ENCODE measurements at regions not wholly inside any gene's neighbourhood (a gene's known extent, or its start where the extent isn't known, plus 50 kb on each side); places are given as distances from the start of the nearest gene placed in this dataset.

DNA sequence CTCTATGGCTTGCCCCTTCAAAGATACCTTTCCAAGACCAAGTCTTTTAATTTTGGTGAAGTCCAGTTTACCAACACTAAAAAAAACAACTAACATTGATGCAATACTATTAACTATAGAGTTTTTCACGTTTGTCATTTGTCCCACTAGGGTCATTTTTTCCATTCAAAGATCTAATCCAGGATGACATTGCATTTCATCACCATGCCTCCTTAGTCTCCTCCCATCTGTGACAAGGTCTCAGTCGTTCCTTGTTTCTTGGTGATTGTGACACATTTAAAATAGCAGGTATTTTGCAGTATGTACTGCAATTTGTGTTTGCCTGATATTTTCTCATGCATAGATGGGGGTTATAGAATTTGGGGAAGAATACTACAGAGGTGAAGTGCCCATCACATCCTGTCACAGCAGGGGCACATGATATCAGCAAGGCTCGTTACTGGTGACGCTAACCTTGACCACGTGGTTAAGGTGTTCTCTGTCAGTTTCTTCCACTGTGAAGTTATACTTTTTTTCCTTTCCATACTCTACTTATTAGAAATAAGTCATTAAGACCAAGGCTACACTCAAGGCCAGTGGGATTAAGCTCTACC is 799.2 kb upstream of the RAB6C start:
- H4K20me1 ChIP-seq (ENCODE audit: control insufficient read depth, extremely low read depth, insufficient read depth, low read length): no peaks in the 10 kb centered on the region
- no peaks in the 10 kb centered on the region for H3K79me2 ChIP-seq (ENCODE audit: control insufficient read depth, insufficient read depth, low read length)
- H3K4me1 ChIP-seq (ENCODE audit: control insufficient read depth, extremely low read depth, insufficient read depth, low read length): peaks cover 7% of the 10 kb centered on the region
- no peaks in the 10 kb centered on the region for H3K27me3 ChIP-seq (ENCODE audit: control insufficient read depth, extremely low read depth, insufficient read depth, low read length)
- no peak overlapping the region for H3K4me3 ChIP-seq (ENCODE audit: control insufficient read depth in 2 of 3, extremely low read depth in 1 of 3, insufficient read depth in 2 of 3, low read depth in 1 of 3, low read length in 3 of 3)
- DNase-seq (ENCODE audit: low read depth, low spot score) (no peak), FAIRE-seq (no peak)
- no peak overlapping the region for H3K9ac ChIP-seq (ENCODE audit: control insufficient read depth, extremely low read depth, insufficient read depth, low read length)
- no peak overlapping the region for H3K27ac ChIP-seq (ENCODE audit: control insufficient read depth, insufficient read depth, low read length)
- TF ChIP-seq EZH2 (IDR thresholded peaks at IDR 0.05; ENCODE audit: low read length): no peak
- TF ChIP-seq, protein P1, sequence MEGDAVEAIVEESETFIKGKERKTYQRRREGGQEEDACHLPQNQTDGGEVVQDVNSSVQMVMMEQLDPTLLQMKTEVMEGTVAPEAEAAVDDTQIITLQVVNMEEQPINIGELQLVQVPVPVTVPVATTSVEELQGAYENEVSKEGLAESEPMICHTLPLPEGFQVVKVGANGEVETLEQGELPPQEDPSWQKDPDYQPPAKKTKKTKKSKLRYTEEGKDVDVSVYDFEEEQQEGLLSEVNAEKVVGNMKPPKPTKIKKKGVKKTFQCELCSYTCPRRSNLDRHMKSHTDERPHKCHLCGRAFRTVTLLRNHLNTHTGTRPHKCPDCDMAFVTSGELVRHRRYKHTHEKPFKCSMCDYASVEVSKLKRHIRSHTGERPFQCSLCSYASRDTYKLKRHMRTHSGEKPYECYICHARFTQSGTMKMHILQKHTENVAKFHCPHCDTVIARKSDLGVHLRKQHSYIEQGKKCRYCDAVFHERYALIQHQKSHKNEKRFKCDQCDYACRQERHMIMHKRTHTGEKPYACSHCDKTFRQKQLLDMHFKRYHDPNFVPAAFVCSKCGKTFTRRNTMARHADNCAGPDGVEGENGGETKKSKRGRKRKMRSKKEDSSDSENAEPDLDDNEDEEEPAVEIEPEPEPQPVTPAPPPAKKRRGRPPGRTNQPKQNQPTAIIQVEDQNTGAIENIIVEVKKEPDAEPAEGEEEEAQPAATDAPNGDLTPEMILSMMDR (optimal IDR thresholded peaks at IDR 0.05 in 1 of 3, IDR thresholded peaks at IDR 0.05 in 1 of 3, conservative IDR thresholded peaks at IDR 0.05 in 1 of 3; ENCODE audit: extremely low read depth in 1 of 3, insufficient read depth in 2 of 3, low read length in 3 of 3): no peak
- no peak overlapping the region for H2AFZ ChIP-seq (ENCODE audit: control insufficient read depth, low read length)
- no peaks in the 10 kb centered on the region for H3K9me1 ChIP-seq (ENCODE audit: control insufficient read depth, extremely low read depth, insufficient read depth, low read length)
- dilution Hi-C loops (cut with MboI; ENCODE audit: extremely low pct_ligation_motif_present, low sequenced_read_pairs): no loop called here
- no peaks in the 10 kb centered on the region for H3K36me3 ChIP-seq (ENCODE audit: control insufficient read depth in 2 of 2, extremely low read depth in 1 of 2, insufficient read depth in 2 of 2, low read length in 2 of 2)
- H3K4me2 ChIP-seq (ENCODE audit: control insufficient read depth, extremely low read depth, insufficient read depth, low read depth, low read length): no peak overlapping the region
- no peaks in the 10 kb centered on the region for H3K9me3 ChIP-seq (ENCODE audit: control insufficient read depth, low read depth, low read length)

DNA sequence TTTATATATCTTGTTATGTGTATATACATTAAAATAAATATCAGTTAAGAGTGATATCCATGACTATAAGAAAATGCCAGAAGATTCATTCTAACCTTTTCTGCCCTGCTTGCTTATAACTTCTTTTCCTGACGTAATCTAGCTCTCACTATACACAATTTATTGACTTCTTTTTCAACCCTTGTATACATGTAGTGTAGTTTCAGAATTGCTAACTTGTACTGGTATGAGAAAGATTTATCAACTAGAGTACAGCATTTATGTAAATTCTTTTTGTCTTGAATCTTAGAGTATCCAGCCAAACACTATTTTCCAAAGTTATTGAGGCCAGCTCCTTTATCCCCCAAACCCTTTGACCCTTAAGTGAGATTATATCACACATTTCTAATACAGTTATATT is 798.0 kb upstream of the RAB6C start:
- Histone ChIP-seq H3K79me2 (ENCODE audit: control insufficient read depth, insufficient read depth, low read length) (no peaks in the 10 kb centered on the region), H4K20me1 (ENCODE audit: control insufficient read depth, extremely low read depth, insufficient read depth, low read length) (no peaks in the 10 kb centered on the region), H3K36me3 (ENCODE audit: control insufficient read depth in 2 of 2, extremely low read depth in 1 of 2, insufficient read depth in 2 of 2, low read length in 2 of 2) (no peaks in the 10 kb centered on the region), H3K4me1 (ENCODE audit: control insufficient read depth, extremely low read depth, insufficient read depth, low read length) (peaks cover 7% of the 10 kb centered on the region), H3K9me1 (ENCODE audit: control insufficient read depth, extremely low read depth, insufficient read depth, low read length) (no peaks in the 10 kb centered on the region), H2AFZ (ENCODE audit: control insufficient read depth, low read length) (no peak overlapping the region), H3K27me3 (ENCODE audit: control insufficient read depth, extremely low read depth, insufficient read depth, low read length) (no peaks in the 10 kb centered on the region), H3K9me3 (ENCODE audit: control insufficient read depth, low read depth, low read length) (no peaks in the 10 kb centered on the region), H3K27ac (ENCODE audit: control insufficient read depth, insufficient read depth, low read length) (no peak overlapping the region), H3K9ac (ENCODE audit: control insufficient read depth, extremely low read depth, insufficient read depth, low read length) (no peak overlapping the region), H3K4me2 (ENCODE audit: control insufficient read depth, extremely low read depth, insufficient read depth, low read depth, low read length) (no peak overlapping the region), H3K4me3 (ENCODE audit: control insufficient read depth in 2 of 3, extremely low read depth in 1 of 3, insufficient read depth in 2 of 3, low read depth in 1 of 3, low read length in 3 of 3) (no peak overlapping the region)
- DNase-seq (ENCODE audit: low read depth, low spot score) (no peak), FAIRE-seq (no peak)
- TF ChIP-seq EZH2 (IDR thresholded peaks at IDR 0.05; ENCODE audit: low read length): no peak
- TF ChIP-seq, protein P1 (optimal IDR thresholded peaks at IDR 0.05 in 1 of 3, IDR thresholded peaks at IDR 0.05 in 1 of 3, conservative IDR thresholded peaks at IDR 0.05 in 1 of 3; ENCODE audit: extremely low read depth in 1 of 3, insufficient read depth in 2 of 3, low read length in 3 of 3): no peak
- dilution Hi-C loops (cut with MboI; ENCODE audit: extremely low pct_ligation_motif_present, low sequenced_read_pairs): no loop called here
